Testis (tissue), 2 donors: ENCODE measurements at regions not wholly inside any gene's neighbourhood (a gene's known extent, or its start where the extent isn't known, plus 50 kb on each side); places are given as distances from the start of the nearest gene placed in this dataset.

Experiments used
- POLR2A ChIP-seq: fragments of 450-650 bp; IDR thresholded peaks from one replicate; pipeline ENCODE4 v1.6.1; 2017; ENCODE audit warnings: antibody characterized with exemption, mild to moderate bottlenecking, moderate library complexity
- TF ChIP-seq, protein P1 (sequence below), 3 experiments: fragments of 450-650 bp in 2 of 3; fragments of 200-600 bp in 1 of 3; sonication (generic) in 1 of 3; IDR thresholded peaks; one replicate each; pipeline ENCODE4 v1.5.1; 2016 to 2019; ENCODE audit warnings: antibody characterized with exemption in 3 of 3, mild to moderate bottlenecking in 2 of 3, moderate library complexity in 1 of 3

- TF ChIP-seq, protein P1, sequence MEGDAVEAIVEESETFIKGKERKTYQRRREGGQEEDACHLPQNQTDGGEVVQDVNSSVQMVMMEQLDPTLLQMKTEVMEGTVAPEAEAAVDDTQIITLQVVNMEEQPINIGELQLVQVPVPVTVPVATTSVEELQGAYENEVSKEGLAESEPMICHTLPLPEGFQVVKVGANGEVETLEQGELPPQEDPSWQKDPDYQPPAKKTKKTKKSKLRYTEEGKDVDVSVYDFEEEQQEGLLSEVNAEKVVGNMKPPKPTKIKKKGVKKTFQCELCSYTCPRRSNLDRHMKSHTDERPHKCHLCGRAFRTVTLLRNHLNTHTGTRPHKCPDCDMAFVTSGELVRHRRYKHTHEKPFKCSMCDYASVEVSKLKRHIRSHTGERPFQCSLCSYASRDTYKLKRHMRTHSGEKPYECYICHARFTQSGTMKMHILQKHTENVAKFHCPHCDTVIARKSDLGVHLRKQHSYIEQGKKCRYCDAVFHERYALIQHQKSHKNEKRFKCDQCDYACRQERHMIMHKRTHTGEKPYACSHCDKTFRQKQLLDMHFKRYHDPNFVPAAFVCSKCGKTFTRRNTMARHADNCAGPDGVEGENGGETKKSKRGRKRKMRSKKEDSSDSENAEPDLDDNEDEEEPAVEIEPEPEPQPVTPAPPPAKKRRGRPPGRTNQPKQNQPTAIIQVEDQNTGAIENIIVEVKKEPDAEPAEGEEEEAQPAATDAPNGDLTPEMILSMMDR (IDR thresholded peaks at IDR 0.05): no peak
- TF ChIP-seq POLR2A: no peak
These were observed 144.2 kb downstream of the LYPLAL1 start for GRCh38 chr1:219317762-219318353.
